Fibroblast of mammary gland (primary cell): ENCODE measurements at regions not wholly inside any gene's neighbourhood (a gene's known extent, or its start where the extent isn't known, plus 50 kb on each side); places are given as distances from the start of the nearest gene placed in this dataset.
"Not testable (repeated sequence)": the region's sequence is repeated elsewhere in the genome, so short reads cannot be mapped to it uniquely, and the experiment has no call there.

Source experiments
- DNase-seq: peaks from one replicate; pipeline ENCODE4 v3.0.0-alpha.2; 2010; ENCODE audit warnings: low read depth
- H3K4me3 ChIP-seq: 2 replicates; pipeline ENCODE4 v1.5.1; 2011; ENCODE audit warnings: low read depth, mild to moderate bottlenecking, low read length, moderate library complexity; ENCODE audit not compliant: control insufficient read depth
- TF ChIP-seq, protein P1 (sequence below): conservative IDR thresholded peaks from 2 replicates; pipeline ENCODE4 v1.5.1; 2011; ENCODE audit warnings: low read depth, low read length, inconsistent platforms; ENCODE audit not compliant: control insufficient read depth, insufficient read depth

DNA sequence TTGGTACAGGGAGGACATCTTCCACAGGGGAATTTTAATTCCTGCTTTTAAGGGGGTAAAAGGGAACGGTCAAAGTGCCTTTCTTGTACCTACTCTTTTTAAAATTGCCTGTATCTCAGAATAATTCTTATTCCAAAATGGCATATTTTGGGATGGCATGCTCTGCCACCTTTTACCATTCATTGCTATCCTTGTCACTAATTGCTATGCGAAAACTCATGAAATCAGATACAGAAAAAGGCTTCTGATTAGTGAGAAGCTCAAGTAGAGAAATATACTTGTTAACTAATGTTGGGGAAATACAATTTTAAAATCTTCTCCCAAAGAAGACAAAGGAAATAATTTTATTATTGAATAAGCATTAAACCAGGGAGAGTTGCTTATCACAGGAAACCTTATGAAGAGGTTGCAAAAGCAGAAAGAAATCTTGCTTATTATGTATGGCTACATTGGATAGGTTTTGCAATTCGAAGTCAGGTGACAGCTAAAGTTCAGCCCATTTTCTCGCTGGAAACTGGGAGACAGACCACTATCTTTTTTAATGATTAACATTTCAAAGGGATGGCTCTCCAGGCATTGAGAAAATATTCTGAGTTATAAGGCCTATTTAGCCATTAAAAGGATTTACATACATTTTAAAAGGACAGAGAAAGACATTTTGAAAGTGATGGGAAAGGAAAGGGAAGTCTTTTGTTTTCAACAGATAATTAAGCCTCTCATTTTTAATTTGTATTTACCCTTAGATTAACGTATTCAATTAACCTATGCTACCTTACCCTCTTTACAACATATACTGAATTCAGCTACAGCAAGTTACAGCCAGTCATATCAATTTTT, 110.3 kb upstream of the PRSS16 start:
- no peak for DNase-seq
- TF ChIP-seq, protein P1, sequence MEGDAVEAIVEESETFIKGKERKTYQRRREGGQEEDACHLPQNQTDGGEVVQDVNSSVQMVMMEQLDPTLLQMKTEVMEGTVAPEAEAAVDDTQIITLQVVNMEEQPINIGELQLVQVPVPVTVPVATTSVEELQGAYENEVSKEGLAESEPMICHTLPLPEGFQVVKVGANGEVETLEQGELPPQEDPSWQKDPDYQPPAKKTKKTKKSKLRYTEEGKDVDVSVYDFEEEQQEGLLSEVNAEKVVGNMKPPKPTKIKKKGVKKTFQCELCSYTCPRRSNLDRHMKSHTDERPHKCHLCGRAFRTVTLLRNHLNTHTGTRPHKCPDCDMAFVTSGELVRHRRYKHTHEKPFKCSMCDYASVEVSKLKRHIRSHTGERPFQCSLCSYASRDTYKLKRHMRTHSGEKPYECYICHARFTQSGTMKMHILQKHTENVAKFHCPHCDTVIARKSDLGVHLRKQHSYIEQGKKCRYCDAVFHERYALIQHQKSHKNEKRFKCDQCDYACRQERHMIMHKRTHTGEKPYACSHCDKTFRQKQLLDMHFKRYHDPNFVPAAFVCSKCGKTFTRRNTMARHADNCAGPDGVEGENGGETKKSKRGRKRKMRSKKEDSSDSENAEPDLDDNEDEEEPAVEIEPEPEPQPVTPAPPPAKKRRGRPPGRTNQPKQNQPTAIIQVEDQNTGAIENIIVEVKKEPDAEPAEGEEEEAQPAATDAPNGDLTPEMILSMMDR = no peak
- H3K4me3 ChIP-seq = no peak overlapping the region

DNA sequence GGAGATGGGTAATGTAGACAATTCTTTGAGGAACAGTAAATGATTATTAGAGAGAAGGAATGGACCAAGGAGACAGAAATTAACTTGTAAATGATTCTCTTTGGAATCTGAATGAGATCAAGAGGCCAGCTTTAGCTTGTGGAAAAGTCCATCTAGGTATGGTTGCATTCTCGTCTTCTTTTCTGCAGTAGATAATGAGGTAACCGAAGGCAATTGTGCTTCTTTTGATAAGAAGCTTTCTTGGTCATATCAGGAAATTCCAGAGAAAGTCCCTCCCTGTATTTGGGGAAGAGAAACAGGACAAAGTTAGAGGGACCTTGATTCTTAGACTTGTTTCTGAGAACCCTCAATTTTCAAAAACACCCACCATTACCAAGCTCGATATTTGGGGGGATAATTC, 109.1 kb upstream of the PRSS16 start:
- TF ChIP-seq, protein P1 = no peak
- no peak overlapping the region for H3K4me3 ChIP-seq
- no peak for DNase-seq

DNA sequence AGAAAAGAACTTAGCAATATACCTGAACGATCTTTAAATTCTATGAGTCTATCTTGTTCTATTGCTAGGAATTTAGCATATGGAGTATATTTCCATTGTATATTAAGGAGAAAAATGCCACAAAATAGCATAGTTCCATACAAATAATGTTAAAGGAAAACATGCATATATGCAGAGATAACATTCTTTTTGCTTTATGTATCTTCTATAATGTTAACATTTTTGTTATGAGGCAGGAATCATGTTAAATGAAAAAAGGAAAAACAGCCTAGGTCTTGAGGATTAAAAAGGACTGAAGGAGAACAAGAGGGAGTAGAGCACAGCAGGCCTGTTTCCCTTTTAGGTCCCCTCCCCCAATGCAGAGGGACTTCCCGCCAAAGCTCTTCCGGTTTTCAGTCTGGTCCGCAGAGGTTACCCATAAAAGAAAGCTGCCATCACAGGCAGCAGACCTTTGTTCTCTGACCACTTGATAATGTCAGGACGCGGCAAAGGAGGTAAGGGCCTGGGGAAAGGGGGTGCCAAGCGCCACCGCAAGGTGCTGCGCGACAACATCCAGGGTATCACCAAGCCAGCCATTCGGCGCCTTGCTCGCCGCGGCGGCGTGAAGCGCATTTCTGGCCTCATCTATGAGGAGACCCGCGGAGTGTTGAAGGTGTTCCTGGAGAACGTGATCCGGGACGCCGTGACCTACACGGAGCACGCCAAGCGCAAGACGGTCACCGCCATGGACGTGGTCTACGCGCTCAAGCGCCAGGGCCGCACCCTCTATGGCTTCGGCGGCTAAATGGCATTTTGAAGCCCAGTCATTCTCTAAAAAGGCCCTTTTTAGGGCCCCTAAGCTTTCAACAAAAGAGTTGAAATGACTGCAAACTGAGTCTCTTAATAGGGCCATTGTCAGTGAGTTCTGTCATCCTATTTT, 108.4 kb upstream of the PRSS16 start:
- H3K4me3 ChIP-seq = peak overlapping the region; percentile 70
- TF ChIP-seq, protein P1 = no peak
- DNase-seq = peak; percentile 61

DNA sequence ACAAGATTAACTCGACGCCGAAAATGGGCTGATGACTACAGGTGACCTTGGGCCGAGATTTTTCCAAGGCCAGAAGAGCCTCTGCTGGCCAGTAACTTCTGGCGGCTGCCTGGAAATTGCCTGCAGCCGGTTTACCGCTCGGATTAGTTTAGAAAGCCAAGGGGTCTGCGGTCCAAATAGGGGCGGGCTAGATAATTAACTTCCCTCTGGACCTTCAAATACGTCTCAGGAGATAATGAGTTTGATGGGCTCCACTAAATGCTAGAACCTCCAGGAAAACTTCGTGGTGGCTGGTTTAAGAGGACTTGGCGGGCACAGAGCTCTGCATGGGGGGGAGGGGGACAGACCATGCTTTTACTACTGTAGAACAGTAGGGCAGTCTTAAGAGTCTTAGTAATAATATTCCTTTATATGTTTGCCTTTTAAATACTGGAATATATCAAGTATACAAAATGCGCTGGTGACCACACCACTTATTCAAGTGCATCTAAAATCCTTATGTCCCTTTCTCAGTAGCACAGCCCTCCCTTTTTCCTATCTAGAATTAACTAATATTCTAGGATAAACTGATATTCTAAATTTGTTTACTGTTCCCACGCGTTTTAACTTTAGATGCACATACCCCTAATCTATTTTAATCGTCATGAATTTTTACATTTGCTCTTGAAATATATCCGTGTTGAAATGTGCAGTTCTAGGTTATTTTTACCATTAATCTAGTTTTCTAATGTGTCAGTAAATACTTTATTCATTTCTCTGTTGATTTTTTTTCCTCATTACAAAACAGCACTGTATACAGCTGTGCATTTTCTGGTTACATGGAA, 107.5 kb upstream of the PRSS16 start:
- DNase-seq = no peak
- TF ChIP-seq, protein P1 = no peak
- H3K4me3 ChIP-seq = peak overlapping the region; percentile 70

DNA sequence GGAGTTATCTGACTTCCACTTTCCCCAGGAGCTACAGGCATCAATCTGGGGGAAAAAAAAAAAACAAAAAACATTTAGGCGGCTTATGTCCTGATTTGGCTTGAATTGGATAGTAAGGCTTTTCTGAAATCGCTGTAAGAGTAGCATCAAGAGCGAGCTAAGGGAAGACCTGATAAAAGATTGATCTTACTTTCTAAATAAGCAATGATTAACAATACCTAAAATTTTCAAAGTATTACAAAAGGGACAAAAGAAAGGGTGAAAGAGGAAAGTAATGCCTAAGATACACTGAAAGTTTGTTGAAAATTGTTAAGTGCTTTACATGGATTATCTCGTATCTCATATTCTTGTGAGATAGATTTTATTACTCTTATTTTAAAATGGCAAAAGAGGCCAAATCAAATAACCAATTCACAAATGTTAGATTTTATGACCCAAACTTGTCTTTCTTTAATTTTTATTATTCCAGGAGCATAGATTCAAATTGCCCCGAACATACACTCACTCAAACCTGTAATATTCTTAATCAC, 106.4 kb upstream of the PRSS16 start:
- TF ChIP-seq, protein P1 = no peak
- DNase-seq = no peak
- H3K4me3 ChIP-seq = no peak overlapping the region

DNA sequence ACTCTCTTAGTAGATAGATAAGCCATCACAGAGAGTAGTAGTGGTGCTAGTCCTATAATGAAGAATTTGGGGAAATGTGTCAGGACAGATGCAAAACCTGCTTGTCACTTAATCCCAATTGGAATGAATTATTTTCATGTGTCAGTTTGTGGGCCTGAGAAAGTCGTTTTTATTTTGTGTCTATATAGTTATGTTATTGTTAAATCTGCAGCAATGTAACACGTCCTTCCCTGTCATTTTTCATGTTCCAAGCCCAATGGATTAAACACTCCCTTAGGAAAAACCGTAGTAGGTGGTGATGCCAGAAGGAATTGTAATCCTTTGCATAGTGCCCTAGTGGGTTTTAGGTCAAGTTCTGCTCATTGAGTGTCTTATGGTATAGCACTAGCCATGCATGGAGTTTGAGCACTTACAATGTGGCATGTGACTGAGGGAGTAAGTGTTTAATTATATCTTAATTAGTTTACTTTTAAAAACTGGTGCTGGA, 105.9 kb upstream of the PRSS16 start:
- no peak for DNase-seq
- TF ChIP-seq, protein P1 = no peak
- no peak overlapping the region for H3K4me3 ChIP-seq

DNA sequence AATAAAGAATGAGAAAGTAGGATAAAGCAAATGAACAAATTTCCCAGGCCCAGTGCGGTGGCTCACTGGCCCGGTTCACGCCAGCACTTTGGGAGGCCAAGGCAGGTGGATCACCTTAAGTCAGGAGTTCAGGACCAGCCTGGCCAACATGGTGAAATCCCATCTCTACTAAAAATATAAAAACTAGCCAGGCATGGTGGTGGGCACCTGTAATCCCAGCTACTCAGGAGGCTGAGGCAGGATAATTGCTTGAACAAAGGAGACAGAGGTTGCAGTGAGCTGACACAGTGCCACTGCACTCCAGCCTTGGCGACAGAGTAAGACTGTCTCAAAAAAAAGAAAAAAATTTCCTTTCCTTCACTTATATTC, 104.5 kb upstream of the PRSS16 start:
- H3K4me3 ChIP-seq, DNase-seq: not testable (repeated sequence)
